Coronary artery (tissue), 2 donors: ENCODE measurements at regions not wholly inside any gene's neighbourhood (a gene's known extent, or its start where the extent isn't known, plus 50 kb on each side); places are given as distances from the start of the nearest gene placed in this dataset.

Source experiments
- DNase-seq: peaks from one replicate; pipeline ENCODE4 v3.0.0-alpha.2; 2017; ENCODE audit warnings: low spot score
- H3K27ac ChIP-seq, 2 donors: fragments of 200-600 bp; sonication (generic); one replicate each; pipeline ENCODE4 v1.5.1; 2016 to 2019
- H3K4me3 ChIP-seq: fragments of 200-600 bp; sonication (generic); 2 replicates; pipeline ENCODE4 v1.5.1; 2016; ENCODE audit warnings: mild to moderate bottlenecking, moderate library complexity
- TF ChIP-seq, protein P1 (sequence below): fragments of 200-600 bp; sonication (generic); IDR thresholded peaks from one replicate; pipeline ENCODE4 v1.5.1; 2019; ENCODE audit warnings: antibody characterized with exemption

DNA sequence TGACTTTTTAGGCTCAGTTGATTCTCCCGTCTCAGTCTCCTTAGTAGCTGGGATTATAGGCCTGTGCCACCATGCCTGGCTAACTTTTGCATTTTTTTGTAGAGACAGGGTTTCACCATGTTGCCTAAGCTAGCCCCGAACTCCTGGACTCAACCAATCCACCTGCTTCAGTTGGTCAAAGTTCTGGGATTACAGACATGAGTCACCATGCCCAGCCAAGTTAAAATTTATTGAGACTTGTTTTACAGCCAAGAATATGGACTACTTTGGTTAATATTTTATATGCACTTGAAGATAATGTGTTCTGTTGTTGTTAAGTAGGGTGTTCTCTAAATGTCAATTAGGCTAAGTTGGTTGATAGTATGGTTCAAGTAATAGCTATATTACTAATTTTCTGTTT lies 58.7 kb downstream of the CYTL1 start:
- no peak for DNase-seq
- Histone ChIP-seq H3K27ac (no peak overlapping the region), H3K4me3 (no peak overlapping the region)
- TF ChIP-seq, protein P1, sequence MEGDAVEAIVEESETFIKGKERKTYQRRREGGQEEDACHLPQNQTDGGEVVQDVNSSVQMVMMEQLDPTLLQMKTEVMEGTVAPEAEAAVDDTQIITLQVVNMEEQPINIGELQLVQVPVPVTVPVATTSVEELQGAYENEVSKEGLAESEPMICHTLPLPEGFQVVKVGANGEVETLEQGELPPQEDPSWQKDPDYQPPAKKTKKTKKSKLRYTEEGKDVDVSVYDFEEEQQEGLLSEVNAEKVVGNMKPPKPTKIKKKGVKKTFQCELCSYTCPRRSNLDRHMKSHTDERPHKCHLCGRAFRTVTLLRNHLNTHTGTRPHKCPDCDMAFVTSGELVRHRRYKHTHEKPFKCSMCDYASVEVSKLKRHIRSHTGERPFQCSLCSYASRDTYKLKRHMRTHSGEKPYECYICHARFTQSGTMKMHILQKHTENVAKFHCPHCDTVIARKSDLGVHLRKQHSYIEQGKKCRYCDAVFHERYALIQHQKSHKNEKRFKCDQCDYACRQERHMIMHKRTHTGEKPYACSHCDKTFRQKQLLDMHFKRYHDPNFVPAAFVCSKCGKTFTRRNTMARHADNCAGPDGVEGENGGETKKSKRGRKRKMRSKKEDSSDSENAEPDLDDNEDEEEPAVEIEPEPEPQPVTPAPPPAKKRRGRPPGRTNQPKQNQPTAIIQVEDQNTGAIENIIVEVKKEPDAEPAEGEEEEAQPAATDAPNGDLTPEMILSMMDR = no peak

DNA sequence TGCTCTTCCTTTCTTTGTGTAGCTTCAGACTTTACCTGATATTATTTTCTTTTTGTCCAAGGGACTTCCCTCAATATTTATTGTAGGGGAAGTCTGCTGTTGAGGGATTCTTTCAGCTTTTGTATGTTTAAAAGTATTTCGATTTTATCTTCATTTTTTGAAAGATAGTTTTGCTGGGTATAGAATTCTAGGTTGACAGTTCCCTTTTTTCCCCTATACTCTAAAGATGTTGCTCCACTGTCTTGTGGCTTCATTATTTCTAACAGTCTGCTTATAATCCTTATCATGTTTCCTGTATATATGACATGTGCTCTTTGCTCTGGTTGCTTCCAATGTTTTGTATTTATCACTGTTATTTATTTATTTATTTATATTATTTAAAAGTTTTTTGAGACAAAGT lies 57.3 kb downstream of the CYTL1 start:
- DNase-seq = no peak
- H3K27ac ChIP-seq = no peak overlapping the region
- H3K4me3 ChIP-seq = no peak overlapping the region
- TF ChIP-seq, protein P1 = no peak

DNA sequence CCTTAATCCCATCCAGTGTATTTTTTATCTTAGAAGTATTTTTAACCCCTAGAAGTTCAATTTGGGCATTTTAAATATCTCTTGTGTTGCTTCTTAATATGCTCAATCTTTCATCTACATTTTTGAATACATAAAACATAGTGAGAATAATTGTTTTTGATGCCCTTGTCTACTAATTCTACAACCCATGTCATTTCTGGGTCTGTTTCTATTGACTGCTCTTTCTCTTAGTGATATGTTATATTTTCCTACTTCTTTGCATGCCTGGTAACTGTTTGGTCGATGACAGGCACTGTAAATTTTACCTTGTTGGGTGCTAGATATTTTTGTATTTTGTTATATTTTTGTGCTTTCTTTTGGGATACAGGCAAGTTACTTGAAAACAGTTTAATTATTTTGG lies 56.3 kb downstream of the CYTL1 start:
- TF ChIP-seq, protein P1 = no peak
- no peak overlapping the region for H3K4me3 ChIP-seq
- no peak overlapping the region for H3K27ac ChIP-seq
- DNase-seq = no peak
